ENCODE measurements at regions not wholly inside any gene's neighbourhood (a gene's known extent, or its start where the extent isn't known, plus 50 kb on each side); places are given as distances from the start of the nearest gene placed in this dataset.

DNA sequence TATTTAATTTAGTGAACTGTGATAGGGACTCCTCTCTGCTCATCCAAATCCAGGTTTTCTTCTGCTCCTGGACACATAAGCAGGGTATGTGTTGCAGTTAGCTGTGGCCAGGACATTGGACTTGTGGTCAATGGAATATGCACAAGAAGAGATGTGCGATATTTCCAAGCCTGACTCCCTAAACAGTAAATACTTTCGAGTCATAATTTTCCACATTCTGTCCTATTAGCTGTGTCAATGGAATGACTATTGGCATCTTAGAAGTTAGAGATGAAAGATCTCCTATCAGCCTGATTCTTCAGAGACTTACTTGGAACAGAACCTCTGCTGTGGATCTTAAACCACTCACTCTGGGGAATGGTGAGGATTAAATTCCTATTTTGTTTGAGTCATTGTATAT lies 771.0 kb downstream of the EFNB2 start:
- TF ChIP-seq, protein P1, sequence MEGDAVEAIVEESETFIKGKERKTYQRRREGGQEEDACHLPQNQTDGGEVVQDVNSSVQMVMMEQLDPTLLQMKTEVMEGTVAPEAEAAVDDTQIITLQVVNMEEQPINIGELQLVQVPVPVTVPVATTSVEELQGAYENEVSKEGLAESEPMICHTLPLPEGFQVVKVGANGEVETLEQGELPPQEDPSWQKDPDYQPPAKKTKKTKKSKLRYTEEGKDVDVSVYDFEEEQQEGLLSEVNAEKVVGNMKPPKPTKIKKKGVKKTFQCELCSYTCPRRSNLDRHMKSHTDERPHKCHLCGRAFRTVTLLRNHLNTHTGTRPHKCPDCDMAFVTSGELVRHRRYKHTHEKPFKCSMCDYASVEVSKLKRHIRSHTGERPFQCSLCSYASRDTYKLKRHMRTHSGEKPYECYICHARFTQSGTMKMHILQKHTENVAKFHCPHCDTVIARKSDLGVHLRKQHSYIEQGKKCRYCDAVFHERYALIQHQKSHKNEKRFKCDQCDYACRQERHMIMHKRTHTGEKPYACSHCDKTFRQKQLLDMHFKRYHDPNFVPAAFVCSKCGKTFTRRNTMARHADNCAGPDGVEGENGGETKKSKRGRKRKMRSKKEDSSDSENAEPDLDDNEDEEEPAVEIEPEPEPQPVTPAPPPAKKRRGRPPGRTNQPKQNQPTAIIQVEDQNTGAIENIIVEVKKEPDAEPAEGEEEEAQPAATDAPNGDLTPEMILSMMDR (IDR thresholded peaks at IDR 0.05; ENCODE audit: unreplicated experiment): no peak

DNA sequence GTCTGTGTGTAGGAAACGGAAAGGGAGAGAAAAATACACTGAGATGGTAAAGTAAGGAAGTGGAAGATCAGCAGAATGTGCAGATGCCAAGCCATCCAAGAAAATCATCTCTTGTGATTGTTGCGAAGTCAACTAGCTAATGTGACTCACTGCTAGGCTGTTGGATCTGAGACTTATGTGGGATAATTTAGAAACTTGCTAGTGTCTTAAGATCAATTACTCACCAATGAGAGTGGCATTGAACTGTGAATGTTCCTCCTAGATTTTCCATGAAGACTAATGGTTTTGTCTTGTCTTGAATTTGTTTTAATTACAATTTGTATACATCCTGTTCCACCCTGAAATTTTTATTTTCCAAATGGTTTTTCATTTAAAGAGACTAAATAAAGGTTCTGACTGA lies 771.6 kb downstream of the EFNB2 start:
- Mint-ChIP-seq H3K27me3 (ENCODE audit: low read depth) (no peaks in the 10 kb centered on the region), H3K4me1 (peaks cover 12% of the 10 kb centered on the region), H3K36me3 (no peaks in the 10 kb centered on the region), H3K27ac (no peak overlapping the region), H3K4me3 (no peak overlapping the region), H3K9me3 (no peaks in the 10 kb centered on the region)
- TF ChIP-seq, protein P1 (IDR thresholded peaks at IDR 0.05; ENCODE audit: unreplicated experiment): no peak
- DNase-seq (ENCODE audit: low spot score in 2 of 2, unreplicated experiment in 2 of 2): no peak

More for the DNA sequence above, 771.0 kb downstream of the EFNB2 start:
- H3K4me3 Mint-ChIP-seq: no peak overlapping the region
- DNase-seq (ENCODE audit: low spot score in 2 of 2, unreplicated experiment in 2 of 2): no peak
- no peaks in the 10 kb centered on the region for H3K27me3 Mint-ChIP-seq (ENCODE audit: low read depth)
- H3K9me3 Mint-ChIP-seq: no peaks in the 10 kb centered on the region
- H3K36me3 Mint-ChIP-seq: no peaks in the 10 kb centered on the region
- no peak overlapping the region for H3K27ac Mint-ChIP-seq
- H3K4me1 Mint-ChIP-seq: peaks cover 7% of the 10 kb centered on the region

DNA sequence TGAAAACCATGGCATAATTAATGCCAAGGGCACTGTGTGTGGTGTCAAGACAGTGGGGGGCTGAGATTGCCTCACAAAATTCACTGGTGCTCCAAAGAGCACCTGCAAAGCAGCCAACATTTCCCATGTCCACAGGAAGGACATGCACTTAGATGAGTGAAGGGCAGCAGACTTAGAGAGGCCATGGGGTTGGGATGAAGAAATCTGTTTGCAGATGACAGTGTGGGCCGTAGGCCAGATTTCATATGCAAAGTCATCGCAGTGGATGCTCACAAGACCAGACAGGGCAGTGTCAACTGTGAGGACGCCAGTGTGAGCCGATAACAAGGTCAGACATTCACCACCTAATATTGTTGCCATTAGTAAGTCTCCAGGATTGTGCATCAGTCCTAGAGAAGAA lies 773.4 kb downstream of the EFNB2 start:
- TF ChIP-seq, protein P1 (IDR thresholded peaks at IDR 0.05; ENCODE audit: unreplicated experiment): no peak
- H3K4me3 Mint-ChIP-seq: no peak overlapping the region
- no peaks in the 10 kb centered on the region for H3K27me3 Mint-ChIP-seq (ENCODE audit: low read depth)
- DNase-seq (ENCODE audit: low spot score in 2 of 2, unreplicated experiment in 2 of 2): no peak
- peaks cover 17% of the 10 kb centered on the region for H3K4me1 Mint-ChIP-seq
- no peak overlapping the region for H3K27ac Mint-ChIP-seq
- no peaks in the 10 kb centered on the region for H3K9me3 Mint-ChIP-seq
- H3K36me3 Mint-ChIP-seq: peaks cover 2% of the 10 kb centered on the region

DNA sequence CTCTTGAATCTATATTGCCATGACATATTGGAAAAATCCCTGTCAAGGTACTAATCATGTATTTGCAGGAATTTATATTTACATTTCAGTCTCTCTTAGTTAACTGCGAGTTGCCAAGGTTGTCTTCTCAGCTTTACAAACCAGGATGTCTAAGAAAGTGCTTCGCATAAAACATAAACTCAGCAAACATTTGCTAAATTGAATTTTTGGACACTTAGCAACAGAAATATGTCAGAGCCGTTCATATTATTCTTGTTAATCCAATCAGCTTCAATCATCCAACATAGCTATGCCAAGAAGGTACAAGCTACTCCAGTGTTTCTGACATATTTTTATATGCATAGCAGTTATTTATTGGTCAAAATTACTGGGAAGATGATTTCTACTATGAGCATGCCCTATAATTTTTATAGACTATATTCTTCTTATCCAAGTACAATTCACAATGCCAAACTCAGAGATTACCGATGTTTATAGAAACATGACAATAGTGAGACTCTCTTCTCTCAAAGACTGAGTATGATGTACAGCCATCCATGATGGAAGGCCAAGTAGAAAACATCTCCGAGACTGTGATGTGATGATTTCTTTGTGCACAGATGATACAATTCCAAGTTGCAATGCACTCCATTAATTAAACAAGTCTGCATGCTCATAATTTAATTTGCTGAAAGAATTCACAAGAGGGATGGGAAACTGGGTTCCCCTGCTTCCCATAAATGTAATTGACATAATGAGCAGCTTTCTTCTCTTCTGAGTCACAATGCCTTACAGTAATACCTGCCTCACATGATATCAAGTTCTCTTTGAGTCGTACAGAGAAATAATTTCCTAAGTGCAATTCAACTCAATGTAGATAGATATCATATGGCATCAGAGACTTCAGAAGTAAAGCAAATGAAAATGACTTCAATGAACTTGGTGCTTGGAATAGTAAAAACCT lies 776.3 kb downstream of the EFNB2 start:
- DNase-seq (ENCODE audit: low spot score in 2 of 2, unreplicated experiment in 2 of 2): no peak
- peaks cover 2% of the 10 kb centered on the region for H3K36me3 Mint-ChIP-seq
- H3K9me3 Mint-ChIP-seq: no peaks in the 10 kb centered on the region
- no peak overlapping the region for H3K4me3 Mint-ChIP-seq
- TF ChIP-seq, protein P1 (IDR thresholded peaks at IDR 0.05; ENCODE audit: unreplicated experiment): no peak
- H3K27me3 Mint-ChIP-seq (ENCODE audit: low read depth): no peaks in the 10 kb centered on the region
- H3K4me1 Mint-ChIP-seq: peaks cover 20% of the 10 kb centered on the region
- peak overlapping the region; percentile 53 for H3K27ac Mint-ChIP-seq

DNA sequence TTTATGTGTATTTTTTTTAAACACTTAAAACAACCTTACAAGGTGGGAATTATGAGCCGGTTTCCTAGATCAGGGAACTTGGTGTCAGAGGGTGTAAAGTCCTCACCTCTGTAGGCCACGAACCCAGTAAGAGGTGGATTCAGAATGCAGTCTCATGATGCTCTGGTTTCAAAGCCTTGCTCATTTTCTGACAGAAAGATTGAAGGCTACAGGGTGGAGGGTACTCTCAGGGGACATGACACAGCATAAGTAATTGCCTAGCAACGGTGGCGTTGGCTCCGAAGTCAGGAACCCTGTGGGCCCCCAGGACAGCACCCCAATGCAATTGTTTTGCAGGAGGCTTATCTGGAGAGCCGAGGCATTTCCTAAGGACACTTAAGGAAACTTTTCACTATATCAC lies 794.7 kb downstream of the EFNB2 start:
- Mint-ChIP-seq H3K27ac (no peak overlapping the region), H3K9me3 (peaks cover 14% of the 10 kb centered on the region), H3K27me3 (ENCODE audit: low read depth) (no peaks in the 10 kb centered on the region), H3K4me1 (no peaks in the 10 kb centered on the region), H3K36me3 (peaks cover 4% of the 10 kb centered on the region), H3K4me3 (no peak overlapping the region)
- TF ChIP-seq, protein P1 (IDR thresholded peaks at IDR 0.05; ENCODE audit: unreplicated experiment): no peak
- DNase-seq (ENCODE audit: low spot score in 2 of 2, unreplicated experiment in 2 of 2): no peak
